Peyer's patch (tissue), 4 donors: ENCODE measurements at regions not wholly inside any gene's neighbourhood (a gene's known extent, or its start where the extent isn't known, plus 50 kb on each side); places are given as distances from the start of the nearest gene placed in this dataset.

Experiments used
- DNase-seq, 3 donors: peaks; one replicate each; pipeline ENCODE4 v3.0.0-alpha.2; 2017 to 2019
- H3K27ac ChIP-seq, 4 donors: fragments of 200-600 bp; sonication (generic); one replicate each; pipeline ENCODE4 v1.5.1; 2016 to 2019
- H3K27me3 ChIP-seq, 2 donors: fragments of 200-600 bp; sonication (generic); one replicate each; pipeline ENCODE4 v1.5.1; 2019
- H3K36me3 ChIP-seq, 3 donors: fragments of 200-600 bp; sonication (generic); one replicate each; pipeline ENCODE4 v1.5.1; 2016 to 2019
- H3K4me1 ChIP-seq, 4 donors: fragments of 200-600 bp; sonication (generic); one replicate each; pipeline ENCODE4 v1.5.1; 2016 to 2019
- H3K4me3 ChIP-seq, 4 donors: fragments of 200-600 bp; sonication (generic); 1 replicate in 3 of 4; 2 replicates in 1 of 4; pipeline ENCODE4 v1.5.1; 2016 to 2019; ENCODE audit warnings: mild to moderate bottlenecking in 1 of 4
- H3K9me3 ChIP-seq, 4 donors: fragments of 200-600 bp; sonication (generic); one replicate each; pipeline ENCODE4 v1.5.1; 2016 to 2019; ENCODE audit warnings: mild to moderate bottlenecking in 1 of 4
- CTCF ChIP-seq, 6 experiments: fragments of 450-650 bp in 4 of 6; fragments of 200-600 bp in 2 of 6; sonication (generic) in 1 of 6; IDR thresholded peaks; one replicate each; pipeline ENCODE4 v1.5.1; 2017 to 2019; ENCODE audit warnings: antibody characterized with exemption in 6 of 6, mild to moderate bottlenecking in 3 of 6, moderate library complexity in 1 of 6
- POLR2A ChIP-seq, 2 donors: fragments of 450-650 bp; IDR thresholded peaks; one replicate each; pipeline ENCODE4 v1.5.1; 2017; ENCODE audit warnings: antibody characterized with exemption in 2 of 2, mild to moderate bottlenecking in 2 of 2, moderate library complexity in 2 of 2

- Histone ChIP-seq H3K4me3 (no peak overlapping the region), H3K27ac (no peak overlapping the region)
- TF ChIP-seq CTCF (IDR thresholded peaks at IDR 0.05) (no peak), POLR2A (IDR thresholded peaks at IDR 0.05) (no peak)
These were observed 63.2 kb upstream of the GUCY1A1 start for GRCh38 chr4:155603360-155603891.

GRCh38 chr4:155602351-155603140 is 64.1 kb upstream of the GUCY1A1 start:
- Histone ChIP-seq H3K36me3 (no peaks in the 10 kb centered on the region), H3K9me3 (no peaks in the 10 kb centered on the region), H3K4me1 (no peaks in the 10 kb centered on the region), H3K27me3 (no peaks in the 10 kb centered on the region), H3K4me3 (no peak overlapping the region), H3K27ac (no peak overlapping the region)
- DNase-seq, result no peak
- TF ChIP-seq POLR2A (IDR thresholded peaks at IDR 0.05), result no peak
- no peak for TF ChIP-seq CTCF (IDR thresholded peaks at IDR 0.05)

More at GRCh38 chr4:155603360-155603891, 63.2 kb upstream of the GUCY1A1 start:
- Histone ChIP-seq H3K9me3 (no peaks in the 10 kb centered on the region), H3K36me3 (no peaks in the 10 kb centered on the region), H3K4me1 (no peaks in the 10 kb centered on the region), H3K27me3 (no peaks in the 10 kb centered on the region)
- no peak for DNase-seq

GRCh38 chr4:155600244-155600643 is 66.4 kb upstream of the GUCY1A1 start:
- H3K4me1 ChIP-seq, result no peaks in the 10 kb centered on the region
- no peak overlapping the region for H3K4me3 ChIP-seq
- TF ChIP-seq CTCF (IDR thresholded peaks at IDR 0.05) (no peak), POLR2A (IDR thresholded peaks at IDR 0.05) (no peak)
- no peaks in the 10 kb centered on the region for H3K27me3 ChIP-seq
- DNase-seq, result no peak
- H3K36me3 ChIP-seq, result no peaks in the 10 kb centered on the region
- no peak overlapping the region for H3K27ac ChIP-seq
- H3K9me3 ChIP-seq, result no peaks in the 10 kb centered on the region

- Histone ChIP-seq H3K27ac (no peak overlapping the region), H3K36me3 (no peaks in the 10 kb centered on the region), H3K27me3 (no peaks in the 10 kb centered on the region), H3K4me1 (no peaks in the 10 kb centered on the region), H3K9me3 (no peaks in the 10 kb centered on the region), H3K4me3 (no peak overlapping the region)
- no peak for DNase-seq
- TF ChIP-seq POLR2A (IDR thresholded peaks at IDR 0.05) (no peak), CTCF (IDR thresholded peaks at IDR 0.05) (no peak)
These were observed 67.1 kb upstream of the GUCY1A1 start for GRCh38 chr4:155599596-155599995.

GRCh38 chr4:155599085-155599484 is 67.6 kb upstream of the GUCY1A1 start:
- no peaks in the 10 kb centered on the region for H3K9me3 ChIP-seq
- no peak for DNase-seq
- no peak overlapping the region for H3K4me3 ChIP-seq
- TF ChIP-seq CTCF (IDR thresholded peaks at IDR 0.05), result no peak
- no peak overlapping the region for H3K27ac ChIP-seq
- no peaks in the 10 kb centered on the region for H3K36me3 ChIP-seq
- H3K27me3 ChIP-seq, result no peaks in the 10 kb centered on the region
- no peaks in the 10 kb centered on the region for H3K4me1 ChIP-seq
